Hepatocyte (in vitro differentiated cells): ENCODE measurements at regions not wholly inside any gene's neighbourhood (a gene's known extent, or its start where the extent isn't known, plus 50 kb on each side); places are given as distances from the start of the nearest gene placed in this dataset.

Experiments
- EZH2phosphoT487 ChIP-seq: fragments of 200-600 bp; sonication (generic); IDR thresholded peaks from one replicate; pipeline ENCODE4 v1.6.1; 2018; ENCODE audit warnings: antibody characterized with exemption, mild to moderate bottlenecking, low read depth, moderate library complexity; ENCODE audit not compliant: unreplicated experiment, severe bottlenecking
- TF ChIP-seq, protein P1 (sequence below): fragments of 200-600 bp; sonication (generic); IDR thresholded peaks from 2 replicates; pipeline ENCODE4 v1.5.1; 2016; ENCODE audit warnings: antibody characterized with exemption, mild to moderate bottlenecking; ENCODE audit not compliant: poor library complexity

DNA sequence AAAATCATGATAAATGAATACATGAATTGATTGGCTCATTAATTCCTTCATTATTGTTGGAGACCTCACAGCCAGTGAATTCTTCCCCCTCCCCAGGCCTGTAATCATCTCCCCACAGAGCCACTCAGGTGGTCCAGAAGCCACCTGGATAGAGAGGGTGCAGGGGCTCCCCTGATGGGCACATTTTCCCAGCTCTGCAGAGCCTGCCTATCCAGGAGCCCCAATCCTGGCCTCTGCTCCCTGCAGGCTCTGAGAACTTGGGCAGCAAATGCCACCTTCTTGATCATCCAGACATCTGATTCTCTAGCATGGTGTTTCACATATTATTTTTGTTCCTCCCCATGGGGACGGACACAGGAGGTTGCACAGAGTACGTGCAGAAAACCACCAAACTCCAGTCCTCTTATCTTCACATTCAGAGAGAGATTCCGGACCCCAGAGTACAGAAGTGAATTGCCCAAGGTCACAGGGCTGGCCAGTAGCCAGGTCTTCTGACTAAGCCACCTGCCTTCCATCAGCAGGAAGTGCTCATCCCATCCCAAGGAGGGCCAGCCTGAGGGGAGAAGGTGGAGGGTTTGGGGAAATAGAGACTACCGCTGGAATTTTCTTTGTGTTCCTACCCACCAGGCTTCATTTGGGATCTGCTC lies 348.0 kb downstream of the BUD13 start:
- TF ChIP-seq, protein P1, sequence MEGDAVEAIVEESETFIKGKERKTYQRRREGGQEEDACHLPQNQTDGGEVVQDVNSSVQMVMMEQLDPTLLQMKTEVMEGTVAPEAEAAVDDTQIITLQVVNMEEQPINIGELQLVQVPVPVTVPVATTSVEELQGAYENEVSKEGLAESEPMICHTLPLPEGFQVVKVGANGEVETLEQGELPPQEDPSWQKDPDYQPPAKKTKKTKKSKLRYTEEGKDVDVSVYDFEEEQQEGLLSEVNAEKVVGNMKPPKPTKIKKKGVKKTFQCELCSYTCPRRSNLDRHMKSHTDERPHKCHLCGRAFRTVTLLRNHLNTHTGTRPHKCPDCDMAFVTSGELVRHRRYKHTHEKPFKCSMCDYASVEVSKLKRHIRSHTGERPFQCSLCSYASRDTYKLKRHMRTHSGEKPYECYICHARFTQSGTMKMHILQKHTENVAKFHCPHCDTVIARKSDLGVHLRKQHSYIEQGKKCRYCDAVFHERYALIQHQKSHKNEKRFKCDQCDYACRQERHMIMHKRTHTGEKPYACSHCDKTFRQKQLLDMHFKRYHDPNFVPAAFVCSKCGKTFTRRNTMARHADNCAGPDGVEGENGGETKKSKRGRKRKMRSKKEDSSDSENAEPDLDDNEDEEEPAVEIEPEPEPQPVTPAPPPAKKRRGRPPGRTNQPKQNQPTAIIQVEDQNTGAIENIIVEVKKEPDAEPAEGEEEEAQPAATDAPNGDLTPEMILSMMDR, result no peak
- no peak for TF ChIP-seq EZH2phosphoT487
